ENCODE measurements at regions not wholly inside any gene's neighbourhood (a gene's known extent, or its start where the extent isn't known, plus 50 kb on each side); places are given as distances from the start of the nearest gene placed in this dataset.

GRCh38 chr2:15840148-15840547 is 100.2 kb upstream of the MYCN start:
- DNase-seq (ENCODE audit: low spot score), result no peak

DNA sequence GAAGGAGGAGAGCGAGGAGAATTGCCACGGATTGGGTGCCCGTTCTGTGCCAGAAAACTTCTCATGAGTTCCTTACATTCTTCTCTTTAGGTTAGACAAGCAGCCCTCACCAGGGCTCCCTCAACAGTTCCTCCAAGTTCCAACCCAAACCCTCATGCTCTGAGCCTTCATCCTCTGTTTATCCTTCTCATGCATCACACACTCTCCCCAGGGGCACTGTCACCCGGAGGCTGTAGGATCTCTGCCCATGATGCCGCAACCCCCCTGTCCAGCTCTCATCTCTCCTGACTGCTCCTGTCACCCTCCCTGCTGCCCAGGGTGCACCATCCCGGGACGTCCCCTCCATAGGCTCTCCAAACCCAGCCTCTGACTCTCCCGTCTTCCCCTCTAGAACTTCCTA is 99.4 kb upstream of the MYCN start:
- DNase-seq (ENCODE audit: low spot score), result no peak

- peak; percentile 49 for DNase-seq (ENCODE audit: low spot score)
These were observed 98.4 kb upstream of the MYCN start for GRCh38 chr2:15841776-15842560.

GRCh38 chr2:15842758-15843666 is 97.3 kb upstream of the MYCN start:
- DNase-seq (ENCODE audit: low spot score), result no peak

GRCh38 chr2:15844211-15844801 is 96.0 kb upstream of the MYCN start:
- no peak for DNase-seq (ENCODE audit: low spot score)

- no peak for DNase-seq (ENCODE audit: low spot score)
These were observed 95.1 kb upstream of the MYCN start for GRCh38 chr2:15845294-15845693.

- no peak for DNase-seq (ENCODE audit: low spot score)
These were observed 94.5 kb upstream of the MYCN start for GRCh38 chr2:15845737-15846405.

DNA sequence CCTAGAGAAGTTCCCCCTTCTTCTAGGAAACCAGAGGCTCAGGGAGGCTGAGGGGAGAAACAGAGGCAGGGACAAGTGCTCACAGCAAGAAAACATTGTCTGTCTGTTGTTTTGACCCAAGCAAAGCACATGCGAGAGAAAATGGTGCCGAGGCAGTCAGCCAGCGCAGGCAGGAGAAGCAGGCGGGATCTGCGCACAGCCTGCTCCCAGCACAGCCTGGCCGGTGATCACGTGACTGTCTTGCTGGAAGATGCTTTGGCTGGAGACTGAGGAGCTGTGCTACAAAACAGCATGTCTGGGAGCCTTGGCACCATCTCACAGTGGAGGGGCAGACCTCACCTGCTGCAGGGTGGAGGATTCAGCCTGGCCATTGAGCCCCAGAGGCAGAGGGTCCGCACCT is 93.7 kb upstream of the MYCN start:
- DNase-seq (ENCODE audit: low spot score), result no peak

GRCh38 chr2:15850534-15850933 is 89.8 kb upstream of the MYCN start:
- no peak for DNase-seq (ENCODE audit: low spot score)

- DNase-seq (ENCODE audit: low spot score), result no peak
These were observed 89.2 kb upstream of the MYCN start for GRCh38 chr2:15851076-15851693.

GRCh38 chr2:15852811-15853210 is 87.5 kb upstream of the MYCN start:
- no peak for DNase-seq (ENCODE audit: low spot score)

DNA sequence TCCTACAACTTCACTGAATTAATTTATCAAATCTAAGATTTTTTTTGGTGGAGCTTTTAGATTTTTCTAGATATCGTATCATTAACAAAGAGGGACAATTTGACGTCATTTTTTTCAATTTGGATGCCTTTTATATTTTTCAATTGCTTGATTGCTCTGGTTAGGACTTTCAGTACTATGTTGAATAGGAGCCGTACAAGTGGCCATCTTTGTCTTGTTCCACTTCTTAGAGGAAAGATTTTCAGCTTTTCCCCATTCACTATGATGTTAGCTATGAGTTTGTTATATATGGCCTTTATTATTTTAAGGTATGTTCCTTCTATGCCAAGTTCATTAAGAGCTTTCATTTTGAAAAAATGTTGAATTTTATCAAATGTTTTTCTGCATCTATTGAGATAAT is 86.4 kb upstream of the MYCN start:
- no peak for DNase-seq (ENCODE audit: low spot score)

DNA sequence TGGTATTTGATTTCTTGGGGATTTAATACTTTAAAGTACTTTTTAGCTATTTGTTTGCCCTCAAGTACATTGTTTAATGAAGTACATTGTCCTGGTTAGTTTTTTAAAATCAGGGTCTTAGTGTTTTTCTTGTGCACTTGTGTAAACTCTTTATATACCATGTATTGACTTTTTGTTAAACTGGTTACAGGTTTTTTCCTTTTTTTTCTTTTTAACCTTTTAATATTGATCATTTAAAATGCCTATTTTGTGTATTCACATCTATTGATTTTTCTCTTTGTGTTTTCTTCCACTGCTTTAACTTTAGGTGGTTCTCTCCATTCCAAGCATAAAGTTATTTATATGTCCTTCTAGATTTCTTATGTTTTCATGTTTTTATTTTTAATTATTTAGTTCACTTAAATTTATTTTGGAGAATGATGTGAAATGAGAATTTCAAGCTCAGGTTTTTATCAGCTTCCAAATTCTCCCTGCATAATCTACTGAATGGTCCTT is 84.5 kb upstream of the MYCN start:
- no peak for DNase-seq (ENCODE audit: low spot score)

DNA sequence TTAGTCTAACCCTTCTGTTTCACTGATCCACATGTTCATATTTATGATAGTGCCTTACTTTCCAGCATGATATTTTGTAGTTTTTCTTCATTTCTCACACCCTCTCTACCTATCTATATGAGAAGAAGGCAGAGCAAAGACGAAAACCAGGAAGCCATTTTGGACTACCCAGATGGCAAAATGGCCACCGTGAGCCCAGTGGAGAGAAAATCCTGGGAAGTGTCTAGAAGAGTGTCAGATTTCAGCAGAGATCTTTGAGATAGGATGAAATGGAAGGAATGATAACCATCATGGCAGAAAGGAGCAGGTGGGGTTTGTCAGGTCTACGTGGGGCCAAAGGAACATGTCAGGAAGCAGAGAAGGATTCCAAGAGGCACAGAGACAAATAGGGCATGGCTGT is 84.0 kb upstream of the MYCN start:
- DNase-seq (ENCODE audit: low spot score), result no peak

GRCh38 chr2:15858466-15858865 is 81.9 kb upstream of the MYCN start:
- no peak for DNase-seq (ENCODE audit: low spot score)

DNA sequence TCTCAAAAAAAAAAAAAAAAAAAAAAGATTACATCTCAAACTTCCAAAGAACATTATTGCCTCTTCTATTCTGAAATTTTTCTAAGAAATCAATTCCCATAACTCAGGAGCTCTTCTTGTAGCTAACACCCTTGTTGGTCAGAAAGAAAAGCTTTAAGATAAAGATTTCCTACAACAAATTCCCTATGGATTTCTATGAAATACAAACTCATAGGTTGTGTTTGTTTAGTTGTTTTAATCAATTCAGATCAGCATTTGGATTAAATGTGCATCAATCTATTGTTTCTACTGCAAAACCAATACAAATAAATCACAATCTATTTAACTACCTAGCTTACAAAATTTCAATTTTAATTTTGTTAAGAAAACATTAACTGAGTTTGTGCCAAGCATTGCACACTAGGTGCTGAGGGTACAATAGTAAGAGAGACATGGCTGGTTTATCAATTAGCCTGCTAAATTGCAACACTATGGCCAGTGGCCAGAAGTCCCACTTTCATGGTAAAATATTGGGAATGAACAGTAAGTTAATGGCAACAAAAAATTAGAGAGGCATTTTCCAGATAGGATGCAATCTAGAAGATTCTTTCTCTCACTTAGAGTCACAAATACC is 80.2 kb upstream of the MYCN start:
- DNase-seq (ENCODE audit: low spot score), result no peak

- no peak for DNase-seq (ENCODE audit: low spot score)
These were observed 79.6 kb upstream of the MYCN start for GRCh38 chr2:15860760-15861159.

- no peak for DNase-seq (ENCODE audit: low spot score)
These were observed 79.1 kb upstream of the MYCN start for GRCh38 chr2:15861172-15861822.

- DNase-seq (ENCODE audit: low spot score), result no peak
These were observed 78.5 kb upstream of the MYCN start for GRCh38 chr2:15861898-15862297.

DNA sequence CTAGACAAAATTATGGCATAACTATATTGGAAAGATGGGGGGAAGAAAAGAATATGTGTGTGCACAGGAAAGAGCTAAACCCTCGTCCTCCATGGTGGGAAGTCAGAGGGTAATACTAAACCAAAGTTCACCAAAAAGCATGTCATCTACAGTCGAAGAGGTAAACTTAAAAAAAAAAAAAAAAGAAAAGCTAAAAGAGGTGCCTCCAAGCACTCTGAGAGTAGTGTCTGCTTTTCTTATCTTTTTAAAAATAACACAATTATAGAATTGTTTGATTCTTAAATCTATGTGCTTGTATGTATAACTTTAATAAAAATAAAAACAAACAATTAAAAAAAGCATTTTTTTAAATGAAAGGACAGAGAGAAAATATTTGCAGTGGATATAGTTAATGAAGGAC is 77.3 kb upstream of the MYCN start:
- DNase-seq (ENCODE audit: low spot score), result no peak
